Endothelial cell (in vitro differentiated cells): ENCODE measurements at regions not wholly inside any gene's neighbourhood (a gene's known extent, or its start where the extent isn't known, plus 50 kb on each side); places are given as distances from the start of the nearest gene placed in this dataset.

Source experiments
- DNase-seq: peaks from one replicate; pipeline ENCODE4 v3.0.0; 2021; ENCODE audit warnings: low spot score
- H3K27ac Mint-ChIP-seq: one replicate; pipeline ENCODE4 v1.8.0; 2021; ENCODE audit warnings: mixed read lengths, inconsistent platforms; ENCODE audit not compliant: unreplicated experiment
- H3K27me3 Mint-ChIP-seq: one replicate; pipeline ENCODE4 v1.8.0; 2021; ENCODE audit warnings: mild to moderate bottlenecking, moderate library complexity, mixed read lengths, inconsistent platforms; ENCODE audit not compliant: unreplicated experiment
- H3K36me3 Mint-ChIP-seq: one replicate; pipeline ENCODE4 v1.8.0; 2021; ENCODE audit warnings: mild to moderate bottlenecking, low read depth, mixed read lengths, inconsistent platforms; ENCODE audit not compliant: unreplicated experiment
- H3K4me1 Mint-ChIP-seq: one replicate; pipeline ENCODE4 v1.8.0; 2021; ENCODE audit warnings: mild to moderate bottlenecking, mixed read lengths, inconsistent platforms; ENCODE audit not compliant: unreplicated experiment
- H3K4me3 Mint-ChIP-seq: one replicate; pipeline ENCODE4 v1.8.0; 2021; ENCODE audit warnings: mild to moderate bottlenecking, mixed read lengths, inconsistent platforms; ENCODE audit not compliant: unreplicated experiment
- H3K9me3 Mint-ChIP-seq: one replicate; pipeline ENCODE4 v1.8.0; 2021; ENCODE audit warnings: mixed read lengths, inconsistent platforms; ENCODE audit not compliant: unreplicated experiment
- TF ChIP-seq, protein P1 (sequence below): fragments of 200-600 bp; sonication (generic); IDR thresholded peaks from one replicate; pipeline ENCODE4 v1.5.0; 2021; ENCODE audit warnings: antibody characterized with exemption; ENCODE audit not compliant: unreplicated experiment

GRCh38 chr5:158436271-158437065 lies 577.5 kb upstream of the CLINT1 start:
- Mint-ChIP-seq H3K36me3 (no peaks in the 10 kb centered on the region), H3K27me3 (no peaks in the 10 kb centered on the region), H3K27ac (no peak overlapping the region), H3K9me3 (no peaks in the 10 kb centered on the region), H3K4me3 (no peak overlapping the region), H3K4me1 (no peaks in the 10 kb centered on the region)
- TF ChIP-seq, protein P1, sequence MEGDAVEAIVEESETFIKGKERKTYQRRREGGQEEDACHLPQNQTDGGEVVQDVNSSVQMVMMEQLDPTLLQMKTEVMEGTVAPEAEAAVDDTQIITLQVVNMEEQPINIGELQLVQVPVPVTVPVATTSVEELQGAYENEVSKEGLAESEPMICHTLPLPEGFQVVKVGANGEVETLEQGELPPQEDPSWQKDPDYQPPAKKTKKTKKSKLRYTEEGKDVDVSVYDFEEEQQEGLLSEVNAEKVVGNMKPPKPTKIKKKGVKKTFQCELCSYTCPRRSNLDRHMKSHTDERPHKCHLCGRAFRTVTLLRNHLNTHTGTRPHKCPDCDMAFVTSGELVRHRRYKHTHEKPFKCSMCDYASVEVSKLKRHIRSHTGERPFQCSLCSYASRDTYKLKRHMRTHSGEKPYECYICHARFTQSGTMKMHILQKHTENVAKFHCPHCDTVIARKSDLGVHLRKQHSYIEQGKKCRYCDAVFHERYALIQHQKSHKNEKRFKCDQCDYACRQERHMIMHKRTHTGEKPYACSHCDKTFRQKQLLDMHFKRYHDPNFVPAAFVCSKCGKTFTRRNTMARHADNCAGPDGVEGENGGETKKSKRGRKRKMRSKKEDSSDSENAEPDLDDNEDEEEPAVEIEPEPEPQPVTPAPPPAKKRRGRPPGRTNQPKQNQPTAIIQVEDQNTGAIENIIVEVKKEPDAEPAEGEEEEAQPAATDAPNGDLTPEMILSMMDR: no peak
- no peak for DNase-seq

DNA sequence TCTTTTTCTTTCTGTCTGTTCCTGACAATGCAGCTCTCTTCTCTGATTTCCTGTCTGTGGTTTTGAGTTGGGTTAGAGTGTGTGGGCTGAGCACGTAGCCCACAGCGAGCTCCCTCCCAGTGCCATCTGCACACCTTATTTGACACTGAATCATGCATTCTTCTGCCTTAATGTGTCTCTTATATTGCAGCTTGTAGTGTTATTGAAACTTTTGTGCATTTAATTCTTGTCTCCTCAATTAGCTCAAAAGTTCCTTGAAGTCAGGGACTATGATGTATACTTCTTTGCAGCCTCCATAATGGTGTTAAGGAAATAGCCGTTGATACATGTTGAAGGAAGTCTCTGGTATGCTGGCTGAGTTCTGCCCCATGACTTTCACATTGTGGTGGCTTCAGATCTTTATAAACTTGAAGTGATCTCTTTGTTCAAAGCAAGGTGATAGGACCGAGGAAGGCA lies 576.2 kb upstream of the CLINT1 start:
- DNase-seq: no peak
- no peaks in the 10 kb centered on the region for H3K36me3 Mint-ChIP-seq
- TF ChIP-seq, protein P1: no peak

DNA sequence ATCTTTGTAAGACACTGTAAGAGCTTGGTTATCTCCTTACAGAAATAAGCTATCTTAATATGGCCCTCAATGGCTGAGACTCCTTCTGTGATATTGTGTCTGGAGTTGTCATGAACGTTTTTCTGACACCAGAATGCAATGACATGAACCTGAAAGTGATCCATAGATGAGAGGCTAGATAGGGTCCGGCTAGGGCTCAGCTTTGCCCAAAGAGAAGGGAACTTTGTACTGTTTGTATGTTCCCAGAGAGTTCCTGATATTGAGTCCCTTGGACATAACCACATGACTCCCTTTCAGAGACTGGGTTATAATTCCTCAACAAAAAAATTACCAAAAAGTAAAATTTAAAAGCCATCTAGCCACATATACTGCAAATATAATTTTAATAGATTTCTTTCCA lies 575.8 kb upstream of the CLINT1 start:
- Mint-ChIP-seq H3K4me3 (no peak overlapping the region), H3K27me3 (no peaks in the 10 kb centered on the region), H3K27ac (no peak overlapping the region), H3K4me1 (no peaks in the 10 kb centered on the region), H3K9me3 (no peaks in the 10 kb centered on the region), H3K36me3 (no peaks in the 10 kb centered on the region)
- TF ChIP-seq, protein P1: no peak
- DNase-seq: no peak

More for the DNA sequence above, 576.2 kb upstream of the CLINT1 start:
- Mint-ChIP-seq H3K27me3 (no peaks in the 10 kb centered on the region), H3K27ac (no peak overlapping the region), H3K4me3 (no peak overlapping the region), H3K9me3 (no peaks in the 10 kb centered on the region), H3K4me1 (no peaks in the 10 kb centered on the region)

GRCh38 chr5:158433634-158434033 lies 574.7 kb upstream of the CLINT1 start:
- TF ChIP-seq, protein P1: no peak
- H3K27ac Mint-ChIP-seq: no peak overlapping the region
- no peaks in the 10 kb centered on the region for H3K9me3 Mint-ChIP-seq
- H3K36me3 Mint-ChIP-seq: no peaks in the 10 kb centered on the region
- no peaks in the 10 kb centered on the region for H3K4me1 Mint-ChIP-seq
- H3K27me3 Mint-ChIP-seq: no peaks in the 10 kb centered on the region
- no peak overlapping the region for H3K4me3 Mint-ChIP-seq
- no peak for DNase-seq

DNA sequence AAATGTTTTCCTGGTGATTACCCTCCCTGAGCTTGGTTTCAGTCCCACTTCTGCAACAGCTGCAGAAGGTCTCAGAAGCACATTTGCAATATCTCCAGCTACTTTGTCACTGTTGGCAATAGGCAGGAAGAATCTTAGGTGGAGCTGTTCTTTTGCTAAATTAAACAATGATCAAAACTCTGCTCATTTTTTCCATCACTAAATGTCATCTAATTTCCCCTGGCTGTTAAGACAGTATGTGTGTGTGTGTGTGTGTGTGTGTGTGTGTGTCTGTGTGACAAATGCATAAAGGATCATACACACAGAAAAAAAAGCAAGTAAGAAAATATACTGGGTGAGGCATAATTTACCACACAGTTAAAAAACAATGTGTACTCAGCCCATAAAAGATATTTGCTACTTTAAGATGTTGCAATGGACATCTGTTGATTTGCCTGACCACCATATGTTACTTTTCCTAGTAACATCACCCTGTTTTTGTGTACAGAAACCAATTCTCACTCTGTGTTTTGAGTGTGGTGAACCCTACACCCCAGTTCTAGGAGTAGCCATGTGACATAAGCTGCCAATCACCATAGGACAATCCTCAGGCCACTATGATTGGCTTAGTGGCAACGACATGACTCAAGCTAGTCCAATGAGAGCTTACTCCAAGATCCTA lies 572.6 kb upstream of the CLINT1 start:
- TF ChIP-seq, protein P1: no peak
- no peak for DNase-seq
- Mint-ChIP-seq H3K27ac (no peak overlapping the region), H3K4me1 (no peaks in the 10 kb centered on the region), H3K4me3 (no peak overlapping the region), H3K36me3 (no peaks in the 10 kb centered on the region), H3K27me3 (no peaks in the 10 kb centered on the region), H3K9me3 (no peaks in the 10 kb centered on the region)
